SK-N-SH (cell line): ENCODE measurements at regions not wholly inside any gene's neighbourhood (a gene's known extent, or its start where the extent isn't known, plus 50 kb on each side); places are given as distances from the start of the nearest gene placed in this dataset.

ENCODE experiments used
- CTCF ChIA-PET: fragments of 300-600, 350-600 bp; formaldehyde crosslinking; extraction: SDS; loops from one replicate; lab custom pipeline; 2021; lab: Yijun Ruan, JAX
- POLR2A ChIA-PET: fragments of 350-600 bp; sonication (Branson Sonifier 250); formaldehyde crosslinking; extraction: SDS; loops from one replicate; lab custom pipeline; 2020; ENCODE audit warnings: antibody characterized with exemption, inconsistent platforms; lab: Yijun Ruan, JAX
- DNase-seq: peaks from one replicate; pipeline ENCODE4 v3.0.0; 2012
- H2AFZ ChIP-seq: fragments of 200-600 bp; sonication (generic); 2 replicates; pipeline ENCODE4 v1.8.1; 2016; ENCODE audit warnings: antibody characterized with exemption, mild to moderate bottlenecking, low read depth
- H3F3A ChIP-seq: fragments of 200-600 bp; sonication (generic); replicated peaks from 2 replicates; pipeline ENCODE3; 2016; ENCODE audit warnings: antibody characterized with exemption, mild to moderate bottlenecking; ENCODE audit not compliant: insufficient read depth
- H3K27ac ChIP-seq, 2 experiments: fragments of 200-500 bp in 1 of 2; fragments of 200-600 bp in 1 of 2; sonication (Bioruptor generic) in 1 of 2; sonication (generic), shearing (Covaris generic) in 1 of 2; 2 replicates each; pipeline versions ENCODE4 v1.5.1 to v1.6.1; 2014 to 2016; ENCODE audit warnings: low read depth in 2 of 2, inconsistent platforms in 1 of 2, low read length in 1 of 2, mild to moderate bottlenecking in 1 of 2, mixed read lengths in 1 of 2
- H3K27me3 ChIP-seq: fragments of 200-600 bp; sonication (generic), shearing (Covaris generic); 2 replicates; pipeline ENCODE4 v1.6.1; 2016; ENCODE audit warnings: mixed run types; ENCODE audit not compliant: insufficient read depth
- H3K36me3 ChIP-seq, 2 experiments: fragments of 200-500 bp in 1 of 2; fragments of 200-600 bp in 1 of 2; sonication (Bioruptor generic) in 1 of 2; sonication (generic) in 1 of 2; replicated peaks in 1 of 2; 2 replicates each; pipeline versions ENCODE3 to v1.5.1; 2014 to 2016; ENCODE audit warnings: low read length in 1 of 2, mild to moderate bottlenecking in 1 of 2; ENCODE audit not compliant: insufficient read depth in 2 of 2, control insufficient read depth in 1 of 2
- H3K4me1 ChIP-seq, 2 experiments: fragments of 200-500 bp in 1 of 2; fragments of 200-600 bp in 1 of 2; sonication (Bioruptor generic) in 1 of 2; sonication (generic), shearing (Covaris generic) in 1 of 2; 2 replicates each; pipeline versions ENCODE4 v1.5.1 to v1.6.1; 2014 to 2016; ENCODE audit warnings: low read depth in 1 of 2, low read length in 1 of 2, mixed run types in 1 of 2; ENCODE audit not compliant: insufficient read depth in 2 of 2, control insufficient read depth in 1 of 2
- H3K4me2 ChIP-seq: fragments of 200-600 bp; sonication (generic), shearing (Covaris generic); 2 replicates; pipeline ENCODE4 v1.6.1; 2017; ENCODE audit warnings: mixed run types
- H3K4me3 ChIP-seq, 2 experiments: fragments of 200-500 bp in 1 of 2; fragments of 200-600 bp in 1 of 2; sonication (Bioruptor generic) in 1 of 2; sonication (generic), shearing (Covaris generic) in 1 of 2; 2 replicates each; pipeline versions ENCODE4 v1.5.1 to v1.8.1; 2014 to 2016; ENCODE audit warnings: low read depth in 2 of 2, inconsistent platforms in 1 of 2, low read length in 1 of 2, mild to moderate bottlenecking in 1 of 2, mixed read lengths in 1 of 2, moderate library complexity in 1 of 2
- H3K79me2 ChIP-seq: fragments of 200-600 bp; sonication (generic); 2 replicates; pipeline ENCODE4 v1.8.1; 2017; ENCODE audit warnings: mild to moderate bottlenecking; ENCODE audit not compliant: insufficient read depth
- H3K9ac ChIP-seq: fragments of 200-600 bp; sonication (generic); 2 replicates; pipeline ENCODE4 v1.6.1; 2017; ENCODE audit warnings: mixed run types
- H3K9me2 ChIP-seq: fragments of 200-600 bp; sonication (generic); 2 replicates; pipeline ENCODE4 v1.6.1; 2017; ENCODE audit warnings: mixed run types
- H3K9me3 ChIP-seq: fragments of 200-600 bp; sonication (generic); 2 replicates; pipeline ENCODE4 v1.6.1; 2017; ENCODE audit warnings: mixed run types, mild to moderate bottlenecking, moderate library complexity
- H4K20me1 ChIP-seq: fragments of 200-600 bp; sonication (generic); 2 replicates; pipeline ENCODE4 v1.6.1; 2017; ENCODE audit warnings: mild to moderate bottlenecking, mixed run types; ENCODE audit not compliant: insufficient read depth
- CHD2 ChIP-seq: fragments of 150-350 bp; IDR thresholded peaks from 2 replicates; pipeline ENCODE4 v1.6.1; 2018; ENCODE audit warnings: low read length; ENCODE audit not compliant: partially characterized antibody
- ELF1 ChIP-seq: IDR thresholded peaks from 2 replicates; pipeline ENCODE4 v1.4.0; 2012
- EP300 ChIP-seq, 2 experiments: IDR thresholded peaks; 2 replicates each; pipeline versions ENCODE4 v1.4.0 to v1.6.1; 2012; ENCODE audit warnings: borderline replicate concordance in 1 of 2, low read depth in 1 of 2, low read length in 1 of 2
- EZH2phosphoT487 ChIP-seq: fragments of 200-600 bp; sonication (generic); IDR thresholded peaks from 2 replicates; pipeline ENCODE4 v1.6.1; 2017; ENCODE audit warnings: low read depth, mixed run types, mild to moderate bottlenecking, antibody characterized with exemption, moderate library complexity, borderline replicate concordance
- FOSL2 ChIP-seq: IDR thresholded peaks from 2 replicates; pipeline ENCODE4 v1.4.0; 2012; ENCODE audit warnings: low read depth, mild to moderate bottlenecking, moderate library complexity, borderline replicate concordance
- GABPA ChIP-seq: IDR thresholded peaks from 2 replicates; pipeline ENCODE4 v1.4.0; 2012; ENCODE audit warnings: low read depth, mild to moderate bottlenecking
- MAX ChIP-seq: IDR thresholded peaks from 2 replicates; pipeline ENCODE4 v1.4.0; 2012; ENCODE audit warnings: low read depth
- MXI1 ChIP-seq: IDR thresholded peaks from 2 replicates; pipeline ENCODE4 v1.6.1; 2012; ENCODE audit warnings: mild to moderate bottlenecking, low read depth, low read length, improper control_type of control experiment
- NFIC ChIP-seq: IDR thresholded peaks from 2 replicates; pipeline ENCODE4 v1.4.0; 2012; ENCODE audit warnings: borderline replicate concordance
- RAD21 ChIP-seq: IDR thresholded peaks from 2 replicates; pipeline ENCODE4 v1.6.1; 2012; ENCODE audit warnings: mild to moderate bottlenecking, low read length
- RCOR1 ChIP-seq: fragments of 150-350 bp; IDR thresholded peaks from 2 replicates; pipeline ENCODE4 v1.6.1; 2017; ENCODE audit warnings: antibody characterized with exemption, low read length
- REST ChIP-seq: IDR thresholded peaks from 2 replicates; pipeline ENCODE4 v1.6.1; 2012; ENCODE audit warnings: mild to moderate bottlenecking, low read depth, low read length, moderate library complexity
- RFX5 ChIP-seq: IDR thresholded peaks from 2 replicates; pipeline ENCODE4 v1.6.1; 2012; ENCODE audit warnings: mild to moderate bottlenecking, improper control_type of control experiment, low read length
- TAF1 ChIP-seq: IDR thresholded peaks from 2 replicates; pipeline ENCODE4 v1.6.1; 2012; ENCODE audit warnings: low read depth, mild to moderate bottlenecking, low read length, moderate library complexity, borderline replicate concordance
- TEAD4 ChIP-seq: IDR thresholded peaks from 2 replicates; pipeline ENCODE4 v1.4.0; 2012; ENCODE audit warnings: mild to moderate bottlenecking, borderline replicate concordance; ENCODE audit not compliant: insufficient read depth
- USF1 ChIP-seq: IDR thresholded peaks from 2 replicates; pipeline ENCODE4 v1.4.0; 2012; ENCODE audit warnings: low read depth, borderline replicate concordance
- USF2 ChIP-seq: fragments of 150-350 bp; IDR thresholded peaks from 2 replicates; pipeline ENCODE4 v1.6.1; 2017; ENCODE audit warnings: antibody characterized with exemption, low read length, low read depth, borderline replicate concordance
- ZBTB33 ChIP-seq: IDR thresholded peaks from 2 replicates; pipeline ENCODE4 v1.4.0; 2012; ENCODE audit warnings: low read depth, borderline replicate concordance
- WGBS: methylation state at CpG from one replicate; pipeline ENCODE4 v1.1.6; 2017; ENCODE audit warnings: low lambda C conversion rate; 5-methylcytosine and 5-hydroxymethylcytosine counted together

- Histone ChIP-seq H3K36me3 (no peaks in the 10 kb centered on the region), H3K27ac (no peak overlapping the region)
Measured at GRCh38 chr4:42262701-42263490, 110.4 kb upstream of the BEND4 start.

More at GRCh38 chr4:42262701-42263490, 110.4 kb upstream of the BEND4 start:
- ChIA-PET CTCF (interaction anchor here (1.0 kb wide), 1 partner anchor 19 kb away, joined by 3 read pairs; no protein-coding TSS in a partner anchor), POLR2A (no interaction called here)
- no peak overlapping the region for H3K4me3 ChIP-seq
- no peaks in the 10 kb centered on the region for H3F3A ChIP-seq
- H3K79me2 ChIP-seq, result no peaks in the 10 kb centered on the region
- no peak for DNase-seq
- TF ChIP-seq USF1 (no peak), RAD21 (no peak), REST (no peak), USF2 (no peak), ELF1 (no peak), MXI1 (no peak), RFX5 (no peak), CHD2 (no peak), NFIC (no peak), GABPA (no peak), ZBTB33 (no peak), FOSL2 (no peak), RCOR1 (no peak), EP300 (IDR thresholded peaks at IDR 0.05; ENCODE audit: borderline replicate concordance in 1 of 2, low read depth in 1 of 2, low read length in 1 of 2) (no peak), TEAD4 (no peak), EZH2phosphoT487 (no peak), TAF1 (no peak), MAX (no peak)
- H3K9me3 ChIP-seq, result no peaks in the 10 kb centered on the region
- 48% methylated on average over 8 of the region's 8 CpGs for WGBS
- H3K4me1 ChIP-seq, result no peaks in the 10 kb centered on the region
- no peak overlapping the region for H2AFZ ChIP-seq
- H4K20me1 ChIP-seq, result no peaks in the 10 kb centered on the region
- H3K27me3 ChIP-seq, result no peaks in the 10 kb centered on the region
- no peaks in the 10 kb centered on the region for H3K9me2 ChIP-seq
- H3K9ac ChIP-seq, result no peak overlapping the region
- H3K4me2 ChIP-seq, result no peak overlapping the region
